Fibroblast of skin of left quadriceps (primary cell): ENCODE measurements at regions not wholly inside any gene's neighbourhood (a gene's known extent, or its start where the extent isn't known, plus 50 kb on each side); places are given as distances from the start of the nearest gene placed in this dataset.
"Not testable (repeated sequence)": the region's sequence is repeated elsewhere in the genome, so short reads cannot be mapped to it uniquely, and the experiment has no call there.

Source experiments
- DNase-seq, 2 experiments: peaks; one replicate each; pipeline ENCODE4 v3.0.0-alpha.2; 2013; ENCODE audit warnings: low read depth in 2 of 2

GRCh38 chr13:80555796-80556678 lies 215.1 kb upstream of the SPRY2 start:
- DNase-seq = no peak

- DNase-seq = no peak
Measured at GRCh38 chr13:80552851-80553440, 212.0 kb upstream of the SPRY2 start.

- DNase-seq = no peak
Measured at GRCh38 chr13:80551650-80552497, 210.9 kb upstream of the SPRY2 start.

- peak in 1 of 2 experiments; percentile 8 for DNase-seq
Measured at GRCh38 chr13:80550971-80551441, 210.1 kb upstream of the SPRY2 start.

- no peak for DNase-seq
Measured at GRCh38 chr13:80548915-80549314, 208.0 kb upstream of the SPRY2 start.

GRCh38 chr13:80547885-80548825 lies 207.2 kb upstream of the SPRY2 start:
- DNase-seq = no peak

GRCh38 chr13:80547341-80547740 lies 206.4 kb upstream of the SPRY2 start:
- DNase-seq = no peak

- DNase-seq = no peak
Measured at GRCh38 chr13:80533175-80533574, 192.2 kb upstream of the SPRY2 start.

GRCh38 chr13:80530902-80531301 lies 190.0 kb upstream of the SPRY2 start:
- no peak for DNase-seq

GRCh38 chr13:80530191-80530590 lies 189.3 kb upstream of the SPRY2 start:
- peak in 1 of 2 experiments; percentile 12 for DNase-seq

GRCh38 chr13:80529734-80530133 lies 188.8 kb upstream of the SPRY2 start:
- no peak for DNase-seq

- DNase-seq = no peak
Measured at GRCh38 chr13:80528733-80529132, 187.8 kb upstream of the SPRY2 start.

- no peak for DNase-seq
Measured at GRCh38 chr13:80527400-80527799, 186.5 kb upstream of the SPRY2 start.

- no peak for DNase-seq
Measured at GRCh38 chr13:80524447-80525215, 183.7 kb upstream of the SPRY2 start.

GRCh38 chr13:80523134-80523533 lies 182.2 kb upstream of the SPRY2 start:
- no peak for DNase-seq

GRCh38 chr13:80522463-80522862 lies 181.5 kb upstream of the SPRY2 start:
- DNase-seq = not testable (repeated sequence)

GRCh38 chr13:80516818-80517348 lies 176.0 kb upstream of the SPRY2 start:
- no peak for DNase-seq

- DNase-seq = no peak
Measured at GRCh38 chr13:80515296-80515695, 174.4 kb upstream of the SPRY2 start.

GRCh38 chr13:80513196-80513595 lies 172.3 kb upstream of the SPRY2 start:
- no peak for DNase-seq

GRCh38 chr13:80510686-80511085 lies 169.8 kb upstream of the SPRY2 start:
- DNase-seq = no peak
